IMR-90 (cell line): ENCODE measurements at regions not wholly inside any gene's neighbourhood (a gene's known extent, or its start where the extent isn't known, plus 50 kb on each side); places are given as distances from the start of the nearest gene placed in this dataset.

Source experiments
- CEBPB ChIP-seq: IDR thresholded peaks from 2 replicates; pipeline ENCODE4 v1.6.1; 2012; ENCODE audit warnings: low read depth, low read length, improper control_type of control experiment
- ELK1 ChIP-seq: fragments of 150-350 bp; IDR thresholded peaks from 2 replicates; pipeline ENCODE4 v1.6.1; 2016; ENCODE audit warnings: low read depth, mild to moderate bottlenecking, low read length, moderate library complexity, borderline replicate concordance
- FOS ChIP-seq: fragments of 150-350 bp; IDR thresholded peaks from 2 replicates; pipeline ENCODE4 v1.6.1; 2016; ENCODE audit warnings: low read depth, low read length
- MAZ ChIP-seq: IDR thresholded peaks from 2 replicates; pipeline ENCODE4 v1.6.1; 2012; ENCODE audit warnings: low read depth, mild to moderate bottlenecking, low read length, improper control_type of control experiment, moderate library complexity, borderline replicate concordance
- POLR2A ChIP-seq: IDR thresholded peaks from 2 replicates; pipeline ENCODE4 v1.6.1; 2012; ENCODE audit warnings: mild to moderate bottlenecking, low read depth, low read length
- RAD21 ChIP-seq: IDR thresholded peaks from 2 replicates; pipeline ENCODE4 v1.6.1; 2012; ENCODE audit warnings: low read length, improper control_type of control experiment
- TF ChIP-seq, protein P1 (sequence below): conservative IDR thresholded peaks from 2 replicates; pipeline ENCODE4 v1.5.1; 2012; ENCODE audit warnings: mild to moderate bottlenecking, low read depth, low read length, improper control_type of control experiment

- TF ChIP-seq, protein P1, sequence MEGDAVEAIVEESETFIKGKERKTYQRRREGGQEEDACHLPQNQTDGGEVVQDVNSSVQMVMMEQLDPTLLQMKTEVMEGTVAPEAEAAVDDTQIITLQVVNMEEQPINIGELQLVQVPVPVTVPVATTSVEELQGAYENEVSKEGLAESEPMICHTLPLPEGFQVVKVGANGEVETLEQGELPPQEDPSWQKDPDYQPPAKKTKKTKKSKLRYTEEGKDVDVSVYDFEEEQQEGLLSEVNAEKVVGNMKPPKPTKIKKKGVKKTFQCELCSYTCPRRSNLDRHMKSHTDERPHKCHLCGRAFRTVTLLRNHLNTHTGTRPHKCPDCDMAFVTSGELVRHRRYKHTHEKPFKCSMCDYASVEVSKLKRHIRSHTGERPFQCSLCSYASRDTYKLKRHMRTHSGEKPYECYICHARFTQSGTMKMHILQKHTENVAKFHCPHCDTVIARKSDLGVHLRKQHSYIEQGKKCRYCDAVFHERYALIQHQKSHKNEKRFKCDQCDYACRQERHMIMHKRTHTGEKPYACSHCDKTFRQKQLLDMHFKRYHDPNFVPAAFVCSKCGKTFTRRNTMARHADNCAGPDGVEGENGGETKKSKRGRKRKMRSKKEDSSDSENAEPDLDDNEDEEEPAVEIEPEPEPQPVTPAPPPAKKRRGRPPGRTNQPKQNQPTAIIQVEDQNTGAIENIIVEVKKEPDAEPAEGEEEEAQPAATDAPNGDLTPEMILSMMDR, result no peak
- no peak for TF ChIP-seq ELK1
- TF ChIP-seq FOS, result no peak
- no peak for TF ChIP-seq POLR2A
- TF ChIP-seq CEBPB, result no peak
- TF ChIP-seq RAD21, result no peak
- TF ChIP-seq MAZ, result no peak
These were observed 143.8 kb upstream of the VCX2 start for GRCh38 chrX:8314881-8315280.
